ENCODE measurements at regions not wholly inside any gene's neighbourhood (a gene's known extent, or its start where the extent isn't known, plus 50 kb on each side); places are given as distances from the start of the nearest gene placed in this dataset.

GRCh38 chr6:105753620-105754211 lies 332.4 kb upstream of the PRDM1 start:
- peaks cover 4% of the 10 kb centered on the region in 2 experiments for H3K4me1 ChIP-seq (ENCODE audit: control insufficient read depth in 1 of 2, insufficient read depth in 1 of 2, low read depth in 1 of 2, low read length in 1 of 2)
- H3K9me3 ChIP-seq: no peaks in the 10 kb centered on the region
- no peak overlapping the region for H3K4me3 ChIP-seq (ENCODE audit: low read depth in 1 of 2, low read length in 1 of 2)
- no peak for TF ChIP-seq CTCF (IDR thresholded peaks at IDR 0.05)
- no peak overlapping the region for H3K27ac ChIP-seq
- H3K36me3 ChIP-seq: no peaks in the 10 kb centered on the region
- no peaks in the 10 kb centered on the region for H3K27me3 ChIP-seq

- no peaks in the 10 kb centered on the region for H3K36me3 ChIP-seq
Observed at GRCh38 chr6:105753207-105753606, 332.9 kb upstream of the PRDM1 start.

GRCh38 chr6:105750089-105750488 lies 336.0 kb upstream of the PRDM1 start:
- H3K27me3 ChIP-seq: no peaks in the 10 kb centered on the region
- H3K27ac ChIP-seq: no peak overlapping the region
- H3K4me3 ChIP-seq (ENCODE audit: low read depth in 1 of 2, low read length in 1 of 2): no peak overlapping the region
- TF ChIP-seq CTCF (IDR thresholded peaks at IDR 0.05): no peak
- H3K9me3 ChIP-seq: no peaks in the 10 kb centered on the region
- no peaks in the 10 kb centered on the region for H3K36me3 ChIP-seq
- H3K4me1 ChIP-seq (ENCODE audit: control insufficient read depth in 1 of 2, insufficient read depth in 1 of 2, low read depth in 1 of 2, low read length in 1 of 2): peaks cover 6 to 11% of the 10 kb centered on the region in 2 experiments

More at GRCh38 chr6:105753207-105753606, 332.9 kb upstream of the PRDM1 start:
- Histone ChIP-seq H3K4me1 (ENCODE audit: control insufficient read depth in 1 of 2, insufficient read depth in 1 of 2, low read depth in 1 of 2, low read length in 1 of 2) (peaks cover 6% of the 10 kb centered on the region in 2 experiments), H3K9me3 (no peaks in the 10 kb centered on the region), H3K4me3 (ENCODE audit: low read depth in 1 of 2, low read length in 1 of 2) (no peak overlapping the region), H3K27me3 (no peaks in the 10 kb centered on the region), H3K27ac (no peak overlapping the region)
- TF ChIP-seq CTCF (IDR thresholded peaks at IDR 0.05): no peak

- H3K27ac ChIP-seq: peak overlapping the region; percentile 30
- no peaks in the 10 kb centered on the region for H3K27me3 ChIP-seq
- no peak for TF ChIP-seq CTCF (IDR thresholded peaks at IDR 0.05)
- peaks cover 6 to 11% of the 10 kb centered on the region in 2 experiments for H3K4me1 ChIP-seq (ENCODE audit: control insufficient read depth in 1 of 2, insufficient read depth in 1 of 2, low read depth in 1 of 2, low read length in 1 of 2)
- no peaks in the 10 kb centered on the region for H3K36me3 ChIP-seq
- H3K4me3 ChIP-seq (ENCODE audit: low read depth in 1 of 2, low read length in 1 of 2): no peak overlapping the region
- no peaks in the 10 kb centered on the region for H3K9me3 ChIP-seq
Observed at GRCh38 chr6:105748737-105749161, 337.4 kb upstream of the PRDM1 start.

GRCh38 chr6:105747823-105748405 lies 338.2 kb upstream of the PRDM1 start:
- Histone ChIP-seq H3K9me3 (no peaks in the 10 kb centered on the region), H3K4me3 (ENCODE audit: low read depth in 1 of 2, low read length in 1 of 2) (no peak overlapping the region), H3K4me1 (ENCODE audit: control insufficient read depth in 1 of 2, insufficient read depth in 1 of 2, low read depth in 1 of 2, low read length in 1 of 2) (peaks cover 6 to 11% of the 10 kb centered on the region in 2 experiments), H3K36me3 (no peaks in the 10 kb centered on the region), H3K27me3 (no peaks in the 10 kb centered on the region), H3K27ac (no peak overlapping the region)
- no peak for TF ChIP-seq CTCF (IDR thresholded peaks at IDR 0.05)
